ENCODE measurements at regions not wholly inside any gene's neighbourhood (a gene's known extent, or its start where the extent isn't known, plus 50 kb on each side); places are given as distances from the start of the nearest gene placed in this dataset.

DNA sequence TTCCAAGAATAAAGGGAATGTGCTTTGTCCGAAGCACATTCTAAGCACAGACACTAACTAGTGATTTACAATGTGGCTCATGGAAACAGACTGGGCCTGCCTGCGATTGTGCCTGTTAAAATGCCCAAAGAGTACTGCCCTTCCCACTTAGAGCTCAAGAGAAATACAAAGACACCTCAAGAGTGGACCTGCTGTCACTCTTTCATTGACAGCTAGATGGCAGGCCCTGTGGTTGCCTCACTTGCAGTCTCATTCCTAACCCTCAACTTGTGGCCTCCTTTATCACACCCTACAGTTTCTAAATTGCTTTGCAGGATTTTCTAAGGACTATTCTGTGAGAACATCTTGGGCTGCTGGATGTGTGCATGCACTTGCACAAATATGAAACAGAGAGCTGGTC lies 331.0 kb upstream of the EMCN start:
- no peaks in the 10 kb centered on the region for H3K27me3 ChIP-seq
- H3K27ac ChIP-seq = no peak overlapping the region
- H3K36me3 ChIP-seq = no peaks in the 10 kb centered on the region
- no peak overlapping the region for H3K4me3 ChIP-seq (ENCODE audit: low read depth in 1 of 2, low read length in 1 of 2)
- TF ChIP-seq, protein P1, sequence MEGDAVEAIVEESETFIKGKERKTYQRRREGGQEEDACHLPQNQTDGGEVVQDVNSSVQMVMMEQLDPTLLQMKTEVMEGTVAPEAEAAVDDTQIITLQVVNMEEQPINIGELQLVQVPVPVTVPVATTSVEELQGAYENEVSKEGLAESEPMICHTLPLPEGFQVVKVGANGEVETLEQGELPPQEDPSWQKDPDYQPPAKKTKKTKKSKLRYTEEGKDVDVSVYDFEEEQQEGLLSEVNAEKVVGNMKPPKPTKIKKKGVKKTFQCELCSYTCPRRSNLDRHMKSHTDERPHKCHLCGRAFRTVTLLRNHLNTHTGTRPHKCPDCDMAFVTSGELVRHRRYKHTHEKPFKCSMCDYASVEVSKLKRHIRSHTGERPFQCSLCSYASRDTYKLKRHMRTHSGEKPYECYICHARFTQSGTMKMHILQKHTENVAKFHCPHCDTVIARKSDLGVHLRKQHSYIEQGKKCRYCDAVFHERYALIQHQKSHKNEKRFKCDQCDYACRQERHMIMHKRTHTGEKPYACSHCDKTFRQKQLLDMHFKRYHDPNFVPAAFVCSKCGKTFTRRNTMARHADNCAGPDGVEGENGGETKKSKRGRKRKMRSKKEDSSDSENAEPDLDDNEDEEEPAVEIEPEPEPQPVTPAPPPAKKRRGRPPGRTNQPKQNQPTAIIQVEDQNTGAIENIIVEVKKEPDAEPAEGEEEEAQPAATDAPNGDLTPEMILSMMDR (IDR thresholded peaks at IDR 0.05) = no peak
- peaks cover 6 to 12% of the 10 kb centered on the region in 2 experiments for H3K4me1 ChIP-seq (ENCODE audit: control insufficient read depth in 1 of 2, insufficient read depth in 1 of 2, low read depth in 1 of 2, low read length in 1 of 2)
- H3K9me3 ChIP-seq = no peaks in the 10 kb centered on the region

DNA sequence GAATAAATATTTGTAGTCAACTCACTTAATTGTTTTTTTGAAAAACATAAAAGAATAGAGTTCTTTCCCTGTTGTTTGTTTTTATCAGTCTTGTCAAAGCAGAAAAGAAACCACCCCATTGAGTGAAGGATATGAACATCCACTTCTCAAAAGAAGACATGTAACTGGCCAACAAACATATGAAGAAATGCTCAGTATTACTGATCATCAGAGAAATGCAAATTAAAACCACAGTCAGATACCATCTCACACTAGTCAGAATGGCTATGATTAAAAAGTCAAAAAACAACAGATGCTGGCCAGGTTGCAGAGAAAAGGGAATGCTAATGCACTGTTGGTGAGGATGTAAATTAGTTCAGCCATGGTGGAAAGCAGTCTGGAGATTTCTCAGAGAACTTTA lies 326.1 kb upstream of the EMCN start:
- no peaks in the 10 kb centered on the region for H3K36me3 ChIP-seq
- no peaks in the 10 kb centered on the region for H3K9me3 ChIP-seq
- no peaks in the 10 kb centered on the region for H3K27me3 ChIP-seq
- H3K4me1 ChIP-seq (ENCODE audit: control insufficient read depth in 1 of 2, insufficient read depth in 1 of 2, low read depth in 1 of 2, low read length in 1 of 2) = peaks cover 7 to 11% of the 10 kb centered on the region in 2 experiments
- H3K27ac ChIP-seq = no peak overlapping the region
- no peak overlapping the region for H3K4me3 ChIP-seq (ENCODE audit: low read depth in 1 of 2, low read length in 1 of 2)
- TF ChIP-seq, protein P1 (IDR thresholded peaks at IDR 0.05) = no peak

DNA sequence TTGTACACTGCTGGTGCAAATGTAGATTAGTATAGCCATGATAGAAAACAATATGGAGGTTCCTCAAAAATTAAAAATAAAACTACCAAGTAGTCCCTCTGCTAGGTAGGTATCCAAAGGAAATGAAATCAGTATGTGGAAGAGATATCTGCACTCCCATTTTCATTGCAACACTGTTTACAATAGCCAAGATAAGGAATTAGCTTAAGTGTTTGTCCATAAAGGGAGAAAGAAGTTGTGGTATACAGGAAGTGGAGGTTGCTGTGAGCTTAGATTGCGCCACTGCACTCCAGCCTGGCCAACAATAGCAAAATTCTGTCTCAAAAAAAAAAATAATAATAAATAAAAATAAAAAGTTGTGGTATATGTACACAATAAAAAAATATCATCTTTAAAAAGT lies 325.0 kb upstream of the EMCN start:
- H3K9me3 ChIP-seq = no peaks in the 10 kb centered on the region
- H3K4me1 ChIP-seq (ENCODE audit: control insufficient read depth in 1 of 2, insufficient read depth in 1 of 2, low read depth in 1 of 2, low read length in 1 of 2) = peaks cover 7 to 11% of the 10 kb centered on the region in 2 experiments
- H3K36me3 ChIP-seq = no peaks in the 10 kb centered on the region
- no peak overlapping the region for H3K4me3 ChIP-seq (ENCODE audit: low read depth in 1 of 2, low read length in 1 of 2)
- H3K27me3 ChIP-seq = no peaks in the 10 kb centered on the region
- peak overlapping the region; percentile 32 for H3K27ac ChIP-seq
- TF ChIP-seq, protein P1 (IDR thresholded peaks at IDR 0.05) = no peak

DNA sequence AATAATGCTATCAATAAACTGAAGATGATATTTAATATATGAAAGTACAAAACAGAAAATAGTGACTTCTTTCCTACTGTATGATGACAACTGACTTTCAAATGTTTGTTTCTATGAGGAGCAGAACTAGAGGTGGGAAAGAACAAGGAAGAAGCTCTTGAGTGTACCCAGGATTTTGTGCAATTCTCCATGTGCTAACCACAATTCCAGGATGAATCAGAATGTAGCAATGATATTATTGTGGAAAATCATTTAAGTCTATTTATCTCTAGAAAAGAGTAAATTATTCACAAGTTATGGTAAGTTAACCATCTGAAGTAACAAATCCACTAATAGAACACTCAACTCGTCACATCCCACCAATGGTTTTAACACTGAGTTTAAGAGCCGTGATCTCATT lies 324.1 kb upstream of the EMCN start:
- Histone ChIP-seq H3K36me3 (no peaks in the 10 kb centered on the region), H3K4me1 (ENCODE audit: control insufficient read depth in 1 of 2, insufficient read depth in 1 of 2, low read depth in 1 of 2, low read length in 1 of 2) (peaks cover 7 to 11% of the 10 kb centered on the region in 2 experiments), H3K27me3 (no peaks in the 10 kb centered on the region), H3K4me3 (ENCODE audit: low read depth in 1 of 2, low read length in 1 of 2) (no peak overlapping the region), H3K9me3 (no peaks in the 10 kb centered on the region), H3K27ac (no peak overlapping the region)
- TF ChIP-seq, protein P1 (IDR thresholded peaks at IDR 0.05) = no peak

DNA sequence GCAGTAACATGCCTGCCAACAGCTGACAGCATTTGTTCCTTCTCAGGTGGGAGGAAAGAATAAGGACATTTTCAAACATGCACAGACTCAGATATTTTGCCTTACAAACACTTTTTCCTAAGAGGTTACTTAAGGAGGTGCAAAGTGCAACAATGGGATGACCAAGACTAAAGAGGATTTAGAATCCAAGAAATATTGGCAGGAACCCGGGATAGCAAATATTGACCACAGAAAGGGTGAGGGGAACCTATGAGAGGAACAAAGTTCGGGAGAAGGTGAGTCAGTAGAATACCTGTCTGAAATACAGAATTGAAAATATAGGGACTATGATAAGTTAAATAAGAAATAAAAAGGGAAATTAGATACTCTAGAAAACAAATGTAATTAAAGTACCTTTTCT lies 321.9 kb upstream of the EMCN start:
- H3K4me3 ChIP-seq (ENCODE audit: low read depth in 1 of 2, low read length in 1 of 2) = no peak overlapping the region
- peaks cover 7 to 11% of the 10 kb centered on the region in 2 experiments for H3K4me1 ChIP-seq (ENCODE audit: control insufficient read depth in 1 of 2, insufficient read depth in 1 of 2, low read depth in 1 of 2, low read length in 1 of 2)
- H3K36me3 ChIP-seq = no peaks in the 10 kb centered on the region
- no peaks in the 10 kb centered on the region for H3K9me3 ChIP-seq
- H3K27ac ChIP-seq = no peak overlapping the region
- H3K27me3 ChIP-seq = no peaks in the 10 kb centered on the region
- TF ChIP-seq, protein P1 (IDR thresholded peaks at IDR 0.05) = no peak

DNA sequence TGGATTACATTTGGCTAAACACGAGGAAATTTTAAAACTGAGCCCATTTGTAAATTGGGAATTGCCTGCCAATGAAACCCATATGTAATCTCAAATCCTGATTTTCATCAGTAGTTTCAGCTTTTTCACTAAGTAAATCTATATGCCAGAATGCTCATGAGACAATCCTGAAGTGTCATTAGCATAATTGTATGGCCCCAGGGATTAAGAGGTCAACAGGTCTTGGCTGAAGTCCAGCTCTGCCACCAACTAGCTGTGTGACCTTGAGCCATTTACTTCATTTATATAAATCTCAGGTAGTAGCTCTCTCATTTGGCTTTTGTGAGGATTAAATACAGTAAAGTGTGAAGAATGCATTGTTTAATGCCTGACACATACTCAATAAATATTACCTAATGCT lies 320.5 kb upstream of the EMCN start:
- no peaks in the 10 kb centered on the region for H3K27me3 ChIP-seq
- peaks cover 7 to 9% of the 10 kb centered on the region in 2 experiments for H3K4me1 ChIP-seq (ENCODE audit: control insufficient read depth in 1 of 2, insufficient read depth in 1 of 2, low read depth in 1 of 2, low read length in 1 of 2)
- TF ChIP-seq, protein P1 (IDR thresholded peaks at IDR 0.05) = no peak
- H3K4me3 ChIP-seq (ENCODE audit: low read depth in 1 of 2, low read length in 1 of 2) = no peak overlapping the region
- no peaks in the 10 kb centered on the region for H3K9me3 ChIP-seq
- no peak overlapping the region for H3K27ac ChIP-seq
- H3K36me3 ChIP-seq = no peaks in the 10 kb centered on the region
